K562 (cell line): ENCODE measurements at regions not wholly inside any gene's neighbourhood (a gene's known extent, or its start where the extent isn't known, plus 50 kb on each side); places are given as distances from the start of the nearest gene placed in this dataset.
"Not testable (repeated sequence)": the region's sequence is repeated elsewhere in the genome, so short reads cannot be mapped to it uniquely, and the experiment has no call there.

Source experiments
- ATAC-seq: fragments of 200-7000 bp; cut with Tn5 transposase; 3 replicates; pipeline ENCODE4 v1.9.1; 2020; ENCODE audit warnings: moderate library complexity
- BruUV-seq: library from RNA; stranded (reverse); fragments of 400-500 nt; replicated peaks from 2 replicates; lab custom pipeline; 2021; lab: Mats Ljungman, UMichigan
- CTCF ChIA-PET: fragments of 300-600 bp; formaldehyde crosslinking; extraction: SDS; loops from one replicate; lab custom pipeline; 2021; ENCODE audit warnings: low intra/inter-chr PET ratio; lab: Yijun Ruan, JAX
- POLR2A ChIA-PET: fragments of 300-600, 350-650 bp; sonication (Branson Sonifier 250); formaldehyde crosslinking; extraction: SDS; loops from one replicate; lab custom pipeline; 2021; ENCODE audit warnings: antibody characterized with exemption, inconsistent platforms; lab: Yijun Ruan, JAX
- DNase-seq, 4 experiments: peaks; one replicate each; pipeline versions ENCODE4 v3.0.0 to v3.0.0-alpha.2; 2011 to 2018; ENCODE audit warnings: low spot score in 3 of 4, mixed read lengths in 3 of 4; ENCODE audit errors: extremely low read depth in 1 of 4
- FAIRE-seq: peaks from 2 replicates; lab custom pipeline; 2011; peaks lifted over from hg19 to GRCh38; lab: Jason Lieb, UNC
- H2AFZ ChIP-seq: 2 replicates; pipeline ENCODE4 v1.6.0; 2011; ENCODE audit warnings: low read depth, low read length, control low read depth, inconsistent platforms
- H3K27ac ChIP-seq: fragments of 200-600 bp; 3 replicates; pipeline ENCODE4 v1.8.0; 2011; ENCODE audit warnings: low read depth, mild to moderate bottlenecking, control low read depth, inconsistent platforms, low read length, moderate library complexity, mixed read lengths; ENCODE audit errors: extremely low read depth
- H3K27me3 ChIP-seq, 2 experiments: fragments of 300-600 bp in 1 of 2; 2 replicates in 1 of 2; 3 replicates in 1 of 2; pipeline versions ENCODE4 v1.6.0 to v1.8.0; 2011; ENCODE audit warnings: inconsistent platforms in 2 of 2, low read length in 2 of 2, mild to moderate bottlenecking in 1 of 2, mixed read lengths in 1 of 2, moderate library complexity in 1 of 2; ENCODE audit not compliant: control insufficient read depth in 2 of 2, insufficient read depth in 2 of 2
- H3K36me3 ChIP-seq: fragments of 300-600 bp; 3 replicates; pipeline ENCODE4 v1.8.0; 2011; ENCODE audit warnings: mild to moderate bottlenecking, low read length, inconsistent platforms; ENCODE audit not compliant: control insufficient read depth, insufficient read depth
- H3K4me1 ChIP-seq, 2 experiments: fragments of 200-600 bp in 1 of 2; replicated peaks in 1 of 2; 2 replicates in 1 of 2; 3 replicates in 1 of 2; pipeline versions ENCODE4 v1.5.1 to v1.8.0; 2011; ENCODE audit warnings: inconsistent platforms in 2 of 2, low read length in 2 of 2, mild to moderate bottlenecking in 1 of 2, mixed read lengths in 1 of 2, moderate library complexity in 1 of 2; ENCODE audit not compliant: control insufficient read depth in 2 of 2, insufficient read depth in 2 of 2
- H3K4me2 ChIP-seq: 2 replicates; pipeline ENCODE4 v1.6.1; 2011; ENCODE audit warnings: low read length, control low read depth, inconsistent platforms, mixed read lengths; ENCODE audit not compliant: insufficient read depth
- H3K4me3 ChIP-seq: fragments of 200-600 bp; sonication (generic), shearing (Covaris generic); 2 replicates; pipeline ENCODE4 v1.5.1; 2016; ENCODE audit warnings: control low read depth, inconsistent platforms
- H3K79me2 ChIP-seq: fragments of 200-600 bp; 3 replicates; pipeline ENCODE4 v1.8.0; 2011; ENCODE audit warnings: low read length, inconsistent platforms; ENCODE audit not compliant: control insufficient read depth, insufficient read depth
- H3K9ac ChIP-seq, 2 experiments: 2 replicates each; pipeline versions ENCODE4 v1.6.0 to v1.6.1; 2011; ENCODE audit warnings: low read depth in 2 of 2, low read length in 2 of 2, control low read depth in 1 of 2, inconsistent platforms in 1 of 2, mild to moderate bottlenecking in 1 of 2, mixed read lengths in 1 of 2; ENCODE audit not compliant: insufficient read depth in 1 of 2
- H3K9me1 ChIP-seq: one replicate; pipeline ENCODE4 v1.6.0; 2011; ENCODE audit warnings: inconsistent platforms, mild to moderate bottlenecking, low read length, moderate library complexity; ENCODE audit not compliant: control insufficient read depth, insufficient read depth
- H3K9me3 ChIP-seq: replicated peaks from 2 replicates; pipeline ENCODE4 v1.5.1; 2011; ENCODE audit warnings: low read depth, low read length, inconsistent platforms; ENCODE audit not compliant: control insufficient read depth, insufficient read depth
- H4K20me1 ChIP-seq: replicated peaks from 2 replicates; pipeline ENCODE4 v1.6.1; 2011; ENCODE audit warnings: low read length, inconsistent platforms, mixed read lengths; ENCODE audit not compliant: control insufficient read depth, insufficient read depth
- CBFA2T3 ChIP-seq: fragments of 450-650 bp; IDR thresholded peaks from 2 replicates; pipeline ENCODE4 v1.6.1; 2017
- WGBS: fragments of 100-300 bp; shearing (Covaris generic); methylation state at CpG from one replicate; pipeline ENCODE4 v1.1.6; 2016; ENCODE audit warnings: low coverage, mixed read lengths; ENCODE audit not compliant: insufficient coverage; ENCODE audit errors: missing lambda C conversion rate; 5-methylcytosine and 5-hydroxymethylcytosine counted together
- in situ Hi-C: fragments of 300-500 bp; cut with MboI; formaldehyde crosslinking; loops from 4 replicates; pipeline ENCODE4 v1.15.0; 2018; ENCODE audit warnings: inconsistent platforms, mixed read lengths
- intact Hi-C: fragments of 100-400 bp; cut with micrococcal nuclease; formaldehyde crosslinking; loops from 2 replicates; pipeline ENCODE4 v1.14.2; 2022
- TF ChIP-seq, protein P1 (sequence below): fragments of 450-650 bp; IDR thresholded peaks from 2 replicates; pipeline ENCODE4 v1.6.1; 2018; ENCODE audit not compliant: partially characterized antibody

DNA sequence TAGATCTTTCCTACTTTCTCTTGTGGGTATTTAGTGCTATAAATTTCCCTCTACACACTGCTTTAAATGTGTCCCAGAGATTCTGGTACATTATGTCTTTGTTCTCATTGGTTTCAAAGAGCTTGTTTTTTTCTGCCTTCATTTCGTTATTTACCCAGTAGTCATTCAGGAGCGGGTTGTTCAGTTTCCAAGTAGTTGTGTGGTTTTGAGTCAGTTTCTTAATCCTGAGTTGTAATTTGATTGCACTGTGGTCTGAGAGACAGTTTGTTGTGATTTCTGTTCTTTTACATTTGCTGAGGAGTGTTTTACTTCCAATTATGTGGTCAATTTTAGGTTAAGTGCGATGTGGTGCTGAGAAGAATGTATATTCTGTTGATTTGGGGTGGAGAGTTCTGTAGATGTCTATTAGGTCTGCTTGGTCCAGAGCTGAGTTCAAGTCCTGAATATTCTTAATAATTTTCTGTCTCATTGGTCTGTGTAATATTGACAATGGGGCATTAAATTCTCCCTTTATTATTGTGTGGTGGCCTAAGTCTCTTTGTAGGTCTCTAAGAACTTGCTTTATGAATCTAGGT is 72.9 kb downstream of the NFKBIZ start:
- CTCF ChIA-PET, H3K9me3 ChIP-seq, H3K4me2 ChIP-seq, H3K9ac ChIP-seq, in situ Hi-C loops, BruUV-seq, H3K4me3 ChIP-seq, H3K36me3 ChIP-seq, H4K20me1 ChIP-seq, intact Hi-C loops, H3K79me2 ChIP-seq, H3K4me1 ChIP-seq, ATAC-seq, DNase-seq, H3K27me3 ChIP-seq, H3K27ac ChIP-seq, FAIRE-seq, H3K9me1 ChIP-seq, H2AFZ ChIP-seq: not testable (repeated sequence)
- POLR2A ChIA-PET: interaction anchor here (0.7 kb wide), 1 partner anchor 10 kb away, joined by 4 read pairs; no protein-coding TSS in a partner anchor
- WGBS: 20% methylated on average over 3 of the region's 3 CpGs

DNA sequence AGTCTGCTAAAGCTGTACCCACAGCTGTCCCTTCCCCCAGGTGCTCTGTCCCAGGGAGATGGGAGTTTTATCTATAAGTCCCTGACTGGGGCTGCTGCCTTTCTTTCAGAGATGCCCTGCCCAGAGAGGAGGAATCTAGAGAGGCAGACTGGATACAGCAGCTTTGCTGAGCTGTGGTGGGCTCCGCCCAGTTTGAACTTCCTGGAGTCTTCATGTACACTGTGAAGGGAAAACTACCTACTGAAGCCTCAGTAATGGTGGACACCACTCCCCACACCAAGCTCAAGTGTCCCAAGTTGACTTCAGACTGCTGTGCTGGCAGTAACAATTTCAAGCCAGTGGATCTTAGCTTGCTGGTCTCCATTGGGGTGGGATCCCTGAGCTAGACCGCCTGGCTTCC is 75.3 kb downstream of the NFKBIZ start:
- H3K9me1 ChIP-seq, H3K79me2 ChIP-seq, H3K9me3 ChIP-seq, CTCF ChIA-PET, H3K9ac ChIP-seq, H3K27ac ChIP-seq, BruUV-seq, H3K27me3 ChIP-seq, H3K4me1 ChIP-seq, FAIRE-seq, in situ Hi-C loops, H4K20me1 ChIP-seq, H3K4me3 ChIP-seq, intact Hi-C loops, H3K4me2 ChIP-seq, H3K36me3 ChIP-seq: not testable (repeated sequence)
- WGBS: 75% methylated on average over 2 of the region's 2 CpGs
- DNase-seq (peak in 1 of 4 experiments; percentile 44), ATAC-seq (peak; percentile 51; the same call in 1 of the 3 replicates)
- peak overlapping the region; percentile 82 for H2AFZ ChIP-seq
- POLR2A ChIA-PET: interaction anchor here (0.7 to 1.7 kb wide), 3 partner anchors 13 to 75 kb away, joined by 3 to 4 read pairs (median 3); no protein-coding TSS in a partner anchor
- TF ChIP-seq CBFA2T3: peak; percentile 39
- TF ChIP-seq, protein P1, sequence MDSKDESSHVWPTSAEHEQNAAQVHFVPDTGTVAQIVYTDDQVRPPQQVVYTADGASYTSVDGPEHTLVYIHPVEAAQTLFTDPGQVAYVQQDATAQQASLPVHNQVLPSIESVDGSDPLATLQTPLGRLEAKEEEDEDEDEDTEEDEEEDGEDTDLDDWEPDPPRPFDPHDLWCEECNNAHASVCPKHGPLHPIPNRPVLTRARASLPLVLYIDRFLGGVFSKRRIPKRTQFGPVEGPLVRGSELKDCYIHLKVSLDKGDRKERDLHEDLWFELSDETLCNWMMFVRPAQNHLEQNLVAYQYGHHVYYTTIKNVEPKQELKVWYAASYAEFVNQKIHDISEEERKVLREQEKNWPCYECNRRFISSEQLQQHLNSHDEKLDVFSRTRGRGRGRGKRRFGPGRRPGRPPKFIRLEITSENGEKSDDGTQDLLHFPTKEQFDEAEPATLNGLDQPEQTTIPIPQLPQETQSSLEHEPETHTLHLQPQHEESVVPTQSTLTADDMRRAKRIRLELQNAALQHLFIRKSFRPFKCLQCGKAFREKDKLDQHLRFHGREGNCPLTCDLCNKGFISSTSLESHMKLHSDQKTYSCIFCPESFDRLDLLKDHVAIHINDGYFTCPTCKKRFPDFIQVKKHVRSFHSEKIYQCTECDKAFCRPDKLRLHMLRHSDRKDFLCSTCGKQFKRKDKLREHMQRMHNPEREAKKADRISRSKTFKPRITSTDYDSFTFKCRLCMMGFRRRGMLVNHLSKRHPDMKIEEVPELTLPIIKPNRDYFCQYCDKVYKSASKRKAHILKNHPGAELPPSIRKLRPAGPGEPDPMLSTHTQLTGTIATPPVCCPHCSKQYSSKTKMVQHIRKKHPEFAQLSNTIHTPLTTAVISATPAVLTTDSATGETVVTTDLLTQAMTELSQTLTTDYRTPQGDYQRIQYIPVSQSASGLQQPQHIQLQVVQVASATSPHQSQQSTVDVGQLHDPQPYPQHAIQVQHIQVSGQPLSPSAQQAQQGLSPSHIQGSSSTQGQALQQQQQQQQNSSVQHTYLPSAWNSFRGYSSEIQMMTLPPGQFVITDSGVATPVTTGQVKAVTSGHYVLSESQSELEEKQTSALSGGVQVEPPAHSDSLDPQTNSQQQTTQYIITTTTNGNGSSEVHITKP: peak; percentile 89

DNA sequence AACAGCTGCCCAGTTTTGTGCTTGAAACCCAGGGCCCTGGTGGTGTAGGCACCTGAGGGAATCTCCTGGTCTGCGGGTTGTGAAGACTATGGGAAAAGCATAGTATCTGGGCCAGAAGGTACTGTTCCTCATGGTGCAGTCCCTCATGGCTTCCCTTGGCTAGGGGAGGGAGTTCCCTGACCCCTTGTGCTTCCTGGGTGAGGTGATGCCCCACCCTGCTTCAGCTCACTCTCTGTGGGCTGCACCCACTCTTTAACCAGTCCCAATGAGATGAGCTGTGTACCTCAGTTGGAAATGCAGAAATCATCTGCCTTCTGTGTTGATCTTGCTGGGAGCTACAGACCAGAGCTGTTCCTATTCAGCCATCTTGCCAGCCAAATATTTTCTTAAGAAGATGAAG is 75.8 kb downstream of the NFKBIZ start:
- H3K4me3 ChIP-seq, H3K9ac ChIP-seq, ATAC-seq, DNase-seq, H3K4me2 ChIP-seq, H3K9me1 ChIP-seq, BruUV-seq, H3K36me3 ChIP-seq, intact Hi-C loops, CTCF ChIA-PET, H3K9me3 ChIP-seq, FAIRE-seq, H3K79me2 ChIP-seq, H3K27ac ChIP-seq, H3K4me1 ChIP-seq, H4K20me1 ChIP-seq, H3K27me3 ChIP-seq, in situ Hi-C loops: not testable (repeated sequence)
- peak overlapping the region; percentile 82 for H2AFZ ChIP-seq
- no CpG with 5 or more reads among the region's 1 CpG for WGBS
- POLR2A ChIA-PET: interaction anchor here (0.6 to 1.7 kb wide), 4 partner anchors 13 to 136 kb away, joined by 3 to 4 read pairs (median 4); no protein-coding TSS in a partner anchor
